H9 (cell line): ENCODE measurements at regions not wholly inside any gene's neighbourhood (a gene's known extent, or its start where the extent isn't known, plus 50 kb on each side); places are given as distances from the start of the nearest gene placed in this dataset.

Experiments used
- DNase-seq: peaks from one replicate; pipeline ENCODE4 v3.0.0-alpha.2; 2017
- H2AFZ ChIP-seq: one replicate; pipeline ENCODE4 v1.6.1; 2013; ENCODE audit warnings: mild to moderate bottlenecking, low read length, control low read depth, moderate library complexity
- H2AK5ac ChIP-seq: 2 replicates; pipeline ENCODE4 v1.6.1; 2013; ENCODE audit warnings: low read length, control low read depth, mixed read lengths; ENCODE audit not compliant: insufficient read length
- H2BK120ac ChIP-seq: one replicate; pipeline ENCODE4 v1.6.1; 2013; ENCODE audit warnings: low read depth, mild to moderate bottlenecking, low read length, control low read depth, inconsistent platforms; ENCODE audit not compliant: poor library complexity, severe bottlenecking
- H2BK12ac ChIP-seq: 2 replicates; pipeline ENCODE4 v1.6.1; 2013; ENCODE audit warnings: low read length, control low read depth, mixed read lengths, low read depth; ENCODE audit not compliant: insufficient read length
- H2BK15ac ChIP-seq: 2 replicates; pipeline ENCODE4 v1.6.1; 2013; ENCODE audit warnings: low read depth, low read length, control low read depth
- H2BK20ac ChIP-seq: one replicate; pipeline ENCODE4 v1.6.1; 2013; ENCODE audit warnings: low read depth, mild to moderate bottlenecking, low read length, control low read depth, inconsistent platforms; ENCODE audit not compliant: poor library complexity, severe bottlenecking
- H2BK5ac ChIP-seq: 2 replicates; pipeline ENCODE4 v1.6.1; 2013; ENCODE audit warnings: low read length, control low read depth, mixed read lengths; ENCODE audit not compliant: insufficient read length
- H3K14ac ChIP-seq: 2 replicates; pipeline ENCODE4 v1.6.1; 2013; ENCODE audit warnings: low read length, control low read depth; ENCODE audit not compliant: insufficient read depth
- H3K18ac ChIP-seq: 2 replicates; pipeline ENCODE4 v1.6.1; 2013; ENCODE audit warnings: low read depth, mild to moderate bottlenecking, mixed read lengths, low read length, control low read depth; ENCODE audit not compliant: insufficient read length
- H3K23ac ChIP-seq: 2 replicates; pipeline ENCODE4 v1.6.1; 2013; ENCODE audit warnings: low read length, control low read depth, mixed read lengths, low read depth; ENCODE audit not compliant: insufficient read length
- H3K23me2 ChIP-seq: 2 replicates; pipeline ENCODE4 v1.6.1; 2013; ENCODE audit warnings: low read depth, mild to moderate bottlenecking, mixed read lengths, low read length, control low read depth; ENCODE audit not compliant: insufficient read length, poor library complexity, severe bottlenecking
- H3K27ac ChIP-seq: 2 replicates; pipeline ENCODE4 v1.5.1; 2013; ENCODE audit warnings: low read length, control low read depth, mixed read lengths, low read depth; ENCODE audit not compliant: insufficient read length
- H3K27me3 ChIP-seq: 2 replicates; pipeline ENCODE4 v1.6.1; 2013; ENCODE audit warnings: low read length, control low read depth, inconsistent platforms; ENCODE audit not compliant: insufficient read depth
- H3K4ac ChIP-seq: 2 replicates; pipeline ENCODE4 v1.6.1; 2013; ENCODE audit warnings: low read depth, mild to moderate bottlenecking, control low read depth, inconsistent platforms, low read length, moderate library complexity
- H3K4me1 ChIP-seq: 2 replicates; pipeline ENCODE4 v1.6.1; 2013; ENCODE audit warnings: low read length, control low read depth, inconsistent platforms; ENCODE audit not compliant: insufficient read depth
- H3K4me2 ChIP-seq: 2 replicates; pipeline ENCODE4 v1.6.1; 2013; ENCODE audit warnings: low read length, control low read depth, mixed read lengths; ENCODE audit not compliant: insufficient read length, insufficient read depth
- H3K56ac ChIP-seq: 2 replicates; pipeline ENCODE4 v1.6.1; 2013; ENCODE audit warnings: low read depth, mild to moderate bottlenecking, mixed read lengths, low read length, control low read depth; ENCODE audit not compliant: insufficient read length
- H3K79me1 ChIP-seq: 2 replicates; pipeline ENCODE4 v1.6.1; 2013; ENCODE audit warnings: low read depth, mild to moderate bottlenecking, moderate library complexity, low read length, control low read depth, inconsistent platforms; ENCODE audit not compliant: insufficient read depth, poor library complexity, severe bottlenecking
- H3K79me2 ChIP-seq: 2 replicates; pipeline ENCODE4 v1.6.1; 2013; ENCODE audit warnings: low read length, control low read depth, inconsistent platforms; ENCODE audit not compliant: insufficient read depth
- H3K9ac ChIP-seq: 2 replicates; pipeline ENCODE4 v1.6.1; 2013; ENCODE audit warnings: low read length, control low read depth, mixed read lengths; ENCODE audit not compliant: insufficient read length; ENCODE audit errors: extremely low read depth
- H3K9me3 ChIP-seq: one replicate; pipeline ENCODE4 v1.6.1; 2013; ENCODE audit warnings: low read depth, low read length, inconsistent platforms; ENCODE audit not compliant: control insufficient read depth
- H3T11ph ChIP-seq: one replicate; pipeline ENCODE4 v1.6.1; 2013; ENCODE audit warnings: mild to moderate bottlenecking, low read length, control low read depth, inconsistent platforms
- H4K20me1 ChIP-seq: one replicate; pipeline ENCODE4 v1.6.1; 2013; ENCODE audit not compliant: control insufficient read depth, insufficient read length, insufficient read depth
- H4K5ac ChIP-seq: 2 replicates; pipeline ENCODE4 v1.6.1; 2013; ENCODE audit warnings: low read depth, mild to moderate bottlenecking, mixed read lengths, low read length, control low read depth; ENCODE audit not compliant: insufficient read length
- H4K8ac ChIP-seq: replicated peaks from 2 replicates; pipeline ENCODE4 v1.6.1; 2013; ENCODE audit warnings: low read length, control low read depth, mixed read lengths, low read depth; ENCODE audit not compliant: insufficient read length
- H4K91ac ChIP-seq: 2 replicates; pipeline ENCODE4 v1.6.1; 2013; ENCODE audit warnings: low read depth, mild to moderate bottlenecking, moderate library complexity, mixed read lengths, low read length, control low read depth; ENCODE audit not compliant: insufficient read length
- H3K27ac Mint-ChIP-seq, 3 experiments: 2 replicates in 2 of 3; 3 replicates in 1 of 3; pipeline ENCODE4 v1.8.0; 2020 to 2021; ENCODE audit warnings: mixed read lengths in 3 of 3, mild to moderate bottlenecking in 1 of 3, moderate library complexity in 1 of 3
- H3K27me3 Mint-ChIP-seq: 2 replicates; pipeline ENCODE4 v1.8.0; 2021; ENCODE audit warnings: low read depth, mild to moderate bottlenecking, moderate library complexity, mixed read lengths
- H3K36me3 Mint-ChIP-seq, 3 experiments: 2 replicates in 2 of 3; 3 replicates in 1 of 3; pipeline ENCODE4 v1.8.0; 2020 to 2021; ENCODE audit warnings: low read depth in 3 of 3, mixed read lengths in 3 of 3; ENCODE audit not compliant: insufficient read depth in 1 of 3
- H3K4me1 Mint-ChIP-seq, 2 experiments: 2 replicates each; pipeline ENCODE4 v1.8.0; 2020; ENCODE audit warnings: mixed read lengths in 2 of 2
- H3K4me3 Mint-ChIP-seq, 2 experiments: 2 replicates in 1 of 2; 3 replicates in 1 of 2; pipeline ENCODE4 v1.8.0; 2020 to 2021; ENCODE audit warnings: mild to moderate bottlenecking in 2 of 2, mixed read lengths in 2 of 2, moderate library complexity in 1 of 2
- H3K9me3 Mint-ChIP-seq, 2 experiments: 2 replicates in 1 of 2; 3 replicates in 1 of 2; pipeline ENCODE4 v1.8.0; 2020; ENCODE audit warnings: mild to moderate bottlenecking in 2 of 2, mixed read lengths in 2 of 2, moderate library complexity in 1 of 2
- CTCF ChIP-seq: fragments of 200-600 bp; sonication (generic); conservative IDR thresholded peaks from 3 replicates; pipeline ENCODE4 v1.8.0; 2021; ENCODE audit warnings: antibody characterized with exemption, mild to moderate bottlenecking
- WGBS: extraction: QIAGEN DNeasy Blood & Tissue Kit; methylation state at CpG from one replicate; pipeline ENCODE4 v1.1.7; 2013; ENCODE audit warnings: missing lambda C conversion rate, low lambda C conversion rate, mixed read lengths; ENCODE audit not compliant: insufficient read length; ENCODE audit errors: extremely low coverage; 5-methylcytosine and 5-hydroxymethylcytosine counted together

- Mint-ChIP-seq H3K4me3 (no peak overlapping the region), H3K36me3 (peaks cover 0 to 12% (median 11%) of the 10 kb centered on the region in 3 experiments; a peak in 4 of 7 replicates), H3K27ac (no peak overlapping the region), H3K9me3 (peaks cover 10 to 11% of the 10 kb centered on the region in 2 experiments), H3K27me3 (no peaks in the 10 kb centered on the region), H3K4me1 (peaks cover 23 to 28% of the 10 kb centered on the region in 2 experiments)
- Histone ChIP-seq H4K20me1 (no peaks in the 10 kb centered on the region), H3K18ac (no peak overlapping the region), H2BK20ac (no peak overlapping the region), H3K27me3 (no peaks in the 10 kb centered on the region), H4K91ac (no peak overlapping the region), H2BK120ac (no peak overlapping the region), H2BK12ac (no peak overlapping the region), H3K56ac (no peak overlapping the region), H3K9me3 (no peaks in the 10 kb centered on the region), H4K5ac (no peak overlapping the region), H3K79me2 (no peaks in the 10 kb centered on the region), H3K23me2 (no peaks in the 10 kb centered on the region), H2BK15ac (no peak overlapping the region), H2AFZ (no peak overlapping the region), H3K27ac (no peak overlapping the region), H3K4ac (no peak overlapping the region), H2AK5ac (no peak overlapping the region), H3K79me1 (no peaks in the 10 kb centered on the region), H4K8ac (no peak overlapping the region), H3K4me2 (no peak overlapping the region), H3K14ac (no peak overlapping the region), H3K4me1 (peaks cover 4% of the 10 kb centered on the region; the same call in 1 of the 2 replicates), H2BK5ac (no peak overlapping the region), H3T11ph (no peak overlapping the region), H3K23ac (no peak overlapping the region), H3K9ac (no peak overlapping the region)
- DNase-seq, result no peak
- WGBS, result no CpG with 5 or more reads among the region's 3 CpGs
- no peak for TF ChIP-seq CTCF
Observed at GRCh38 chr1:209162651-209163050, 420.9 kb upstream of the CAMK1G start.
